Brain microvascular endothelial cell (primary cell): ENCODE measurements at regions not wholly inside any gene's neighbourhood (a gene's known extent, or its start where the extent isn't known, plus 50 kb on each side); places are given as distances from the start of the nearest gene placed in this dataset.
"Not testable (repeated sequence)": the region's sequence is repeated elsewhere in the genome, so short reads cannot be mapped to it uniquely, and the experiment has no call there.

Experiments
- DNase-seq: peaks from one replicate; pipeline ENCODE4 v3.0.0-alpha.2; 2020
- H3K27ac ChIP-seq: fragments of 250-450 bp; sonication (Bioruptor Pico); 2 replicates; pipeline ENCODE4 v1.5.1; 2020; ENCODE audit warnings: mild to moderate bottlenecking, moderate library complexity
- H3K27me3 ChIP-seq: fragments of 250-450 bp; sonication (Bioruptor Pico); replicated peaks from 2 replicates; pipeline ENCODE4 v1.5.1; 2020; ENCODE audit warnings: mild to moderate bottlenecking
- H3K36me3 ChIP-seq: fragments of 250-450 bp; sonication (Bioruptor Pico); replicated peaks from 2 replicates; pipeline ENCODE4 v1.5.1; 2020; ENCODE audit warnings: mild to moderate bottlenecking
- H3K4me3 ChIP-seq: 2 replicates; pipeline ENCODE4 v1.5.1; 2011; ENCODE audit warnings: low read depth, mild to moderate bottlenecking, control low read depth, low read length, moderate library complexity
- CTCF ChIP-seq: IDR thresholded peaks from 2 replicates; pipeline ENCODE4 v1.5.1; 2011; ENCODE audit warnings: low read depth, mild to moderate bottlenecking, moderate library complexity, low read length, control low read depth, inconsistent platforms; ENCODE audit errors: missing control alignments
- in situ Hi-C: cut with HindIII; loops from 2 replicates; pipeline ENCODE4 v1.10.0; 2017; ENCODE audit warnings: low sequenced_read_pairs, low pct_ligation_motif_present

GRCh38 chr7:81260152-81260551 lies 341.3 kb upstream of the SEMA3C start:
- no peaks in the 10 kb centered on the region for H3K27me3 ChIP-seq
- H3K4me3 ChIP-seq, result no peak overlapping the region
- H3K36me3 ChIP-seq, result no peaks in the 10 kb centered on the region
- in situ Hi-C loops, result no loop called here
- H3K27ac ChIP-seq, result no peak overlapping the region
- TF ChIP-seq CTCF, result no peak
- no peak for DNase-seq

- Histone ChIP-seq H3K27ac (no peak overlapping the region), H3K27me3 (no peaks in the 10 kb centered on the region), H3K36me3 (no peaks in the 10 kb centered on the region), H3K4me3 (no peak overlapping the region)
- peak; percentile 45 for TF ChIP-seq CTCF
- in situ Hi-C loops, result no loop called here
- no peak for DNase-seq
These were observed 338.1 kb upstream of the SEMA3C start for GRCh38 chr7:81256991-81257390.

- Histone ChIP-seq H3K27ac (no peak overlapping the region), H3K36me3 (no peaks in the 10 kb centered on the region), H3K27me3 (no peaks in the 10 kb centered on the region), H3K4me3 (no peak overlapping the region)
- no peak for DNase-seq
- TF ChIP-seq CTCF, result no peak
- in situ Hi-C loops, result no loop called here
These were observed 329.6 kb upstream of the SEMA3C start for GRCh38 chr7:81248420-81248819.

- H3K27me3 ChIP-seq, H3K36me3 ChIP-seq, DNase-seq, H3K27ac ChIP-seq, in situ Hi-C loops, H3K4me3 ChIP-seq: not testable (repeated sequence)
These were observed 328.5 kb upstream of the SEMA3C start for GRCh38 chr7:81247364-81247763.

GRCh38 chr7:81245353-81245752 lies 326.5 kb upstream of the SEMA3C start:
- no peaks in the 10 kb centered on the region for H3K36me3 ChIP-seq
- DNase-seq, result no peak
- H3K27ac ChIP-seq, result no peak overlapping the region
- in situ Hi-C loops, result no loop called here
- no peak for TF ChIP-seq CTCF
- no peak overlapping the region for H3K4me3 ChIP-seq
- H3K27me3 ChIP-seq, result no peaks in the 10 kb centered on the region

GRCh38 chr7:81244224-81244623 lies 325.4 kb upstream of the SEMA3C start:
- TF ChIP-seq CTCF, result peak; percentile 35
- no peaks in the 10 kb centered on the region for H3K36me3 ChIP-seq
- H3K4me3 ChIP-seq, result no peak overlapping the region
- in situ Hi-C loops, result no loop called here
- no peaks in the 10 kb centered on the region for H3K27me3 ChIP-seq
- peak; percentile 24 for DNase-seq
- H3K27ac ChIP-seq, result no peak overlapping the region
